ENCODE measurements at regions not wholly inside any gene's neighbourhood (a gene's known extent, or its start where the extent isn't known, plus 50 kb on each side); places are given as distances from the start of the nearest gene placed in this dataset.
A peak's percentile ranks its signal among the peaks of the same experiment; 100 is the strongest.

GRCh38 chr7:47221826-47222225 lies 360.1 kb downstream of the TNS3 start:
- intact Hi-C loops (cut with DNase I): no loop called here
- Histone ChIP-seq H3K27me3 (ENCODE audit: control insufficient read depth, insufficient read depth, low read length) (no peaks in the 10 kb centered on the region), H3K4me1 (ENCODE audit: control insufficient read depth in 2 of 3, insufficient read depth in 2 of 3, low read depth in 1 of 3, low read length in 3 of 3) (no peaks in the 10 kb centered on the region), H3K36me3 (ENCODE audit: control insufficient read depth in 2 of 3, insufficient read depth in 3 of 3, low read length in 3 of 3) (no peaks in the 10 kb centered on the region), H3K9ac (ENCODE audit: low read length in 3 of 3) (no peak overlapping the region), H3K9me3 (ENCODE audit: control insufficient read depth in 2 of 3, insufficient read depth in 1 of 3, low read length in 3 of 3) (no peaks in the 10 kb centered on the region), H3K27ac (ENCODE audit: low read depth in 2 of 2, low read length in 2 of 2) (no peak overlapping the region), H3K4me3 (ENCODE audit: low read length in 3 of 3) (no peak overlapping the region)
- no peak for TF ChIP-seq CTCF (IDR thresholded peaks at IDR 0.05; ENCODE audit: borderline replicate concordance, extremely low read depth, insufficient read depth)
- no peak for DNase-seq
- no peak for FAIRE-seq

- DNase-seq: peak in 1 of 5 donors; percentile 12
- H3K9ac ChIP-seq (ENCODE audit: low read length in 3 of 3): no peak overlapping the region
- H3K4me3 ChIP-seq (ENCODE audit: low read length in 3 of 3): no peak overlapping the region
- no peaks in the 10 kb centered on the region for H3K36me3 ChIP-seq (ENCODE audit: control insufficient read depth in 2 of 3, insufficient read depth in 3 of 3, low read length in 3 of 3)
- no peak for TF ChIP-seq CTCF (IDR thresholded peaks at IDR 0.05; ENCODE audit: borderline replicate concordance, extremely low read depth, insufficient read depth)
- no peak overlapping the region for H3K27ac ChIP-seq (ENCODE audit: low read depth in 2 of 2, low read length in 2 of 2)
- H3K9me3 ChIP-seq (ENCODE audit: control insufficient read depth in 2 of 3, insufficient read depth in 1 of 3, low read length in 3 of 3): no peaks in the 10 kb centered on the region
- no peaks in the 10 kb centered on the region for H3K27me3 ChIP-seq (ENCODE audit: control insufficient read depth, insufficient read depth, low read length)
- no peaks in the 10 kb centered on the region for H3K4me1 ChIP-seq (ENCODE audit: control insufficient read depth in 2 of 3, insufficient read depth in 2 of 3, low read depth in 1 of 3, low read length in 3 of 3)
- no peak for FAIRE-seq
- intact Hi-C loops (cut with DNase I): no loop called here
Measured at GRCh38 chr7:47218378-47219176, 363.3 kb downstream of the TNS3 start.

GRCh38 chr7:47217570-47218360 lies 364.1 kb downstream of the TNS3 start:
- FAIRE-seq (no peak), DNase-seq (no peak)
- no peaks in the 10 kb centered on the region for H3K36me3 ChIP-seq (ENCODE audit: control insufficient read depth in 2 of 3, insufficient read depth in 3 of 3, low read length in 3 of 3)
- H3K27me3 ChIP-seq (ENCODE audit: control insufficient read depth, insufficient read depth, low read length): no peaks in the 10 kb centered on the region
- H3K4me3 ChIP-seq (ENCODE audit: low read length in 3 of 3): no peak overlapping the region
- H3K27ac ChIP-seq (ENCODE audit: low read depth in 2 of 2, low read length in 2 of 2): no peak overlapping the region
- no peaks in the 10 kb centered on the region for H3K9me3 ChIP-seq (ENCODE audit: control insufficient read depth in 2 of 3, insufficient read depth in 1 of 3, low read length in 3 of 3)
- no peak for TF ChIP-seq CTCF (IDR thresholded peaks at IDR 0.05; ENCODE audit: borderline replicate concordance, extremely low read depth, insufficient read depth)
- H3K9ac ChIP-seq (ENCODE audit: low read length in 3 of 3): no peak overlapping the region
- intact Hi-C loops (cut with DNase I): no loop called here
- H3K4me1 ChIP-seq (ENCODE audit: control insufficient read depth in 2 of 3, insufficient read depth in 2 of 3, low read depth in 1 of 3, low read length in 3 of 3): no peaks in the 10 kb centered on the region
